ENCODE measurements at regions not wholly inside any gene's neighbourhood (a gene's known extent, or its start where the extent isn't known, plus 50 kb on each side); places are given as distances from the start of the nearest gene placed in this dataset.
"Not testable (repeated sequence)": the region's sequence is repeated elsewhere in the genome, so short reads cannot be mapped to it uniquely, and the experiment has no call there.

DNA sequence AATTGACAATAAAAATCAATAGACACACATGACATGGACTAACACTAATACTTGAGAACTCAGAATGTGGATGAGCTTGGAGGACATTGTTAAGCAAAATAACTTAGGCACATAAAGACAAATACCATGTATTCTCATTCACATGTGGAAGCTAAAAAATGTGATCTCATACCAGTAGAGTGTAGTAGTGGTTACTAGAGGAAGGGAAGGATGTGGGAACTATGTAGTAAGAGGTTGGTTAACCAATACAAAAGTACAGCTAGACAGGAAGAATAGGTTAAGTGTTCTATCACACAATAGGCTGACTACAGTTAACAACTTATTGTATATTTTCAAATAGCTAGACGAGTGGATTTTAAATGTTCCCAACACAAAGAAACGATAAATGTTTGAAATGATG, 415.8 kb upstream of the KLF12 start:
- Mint-ChIP-seq H3K4me3 (no peak overlapping the region), H3K27me3 (no peaks in the 10 kb centered on the region), H3K27ac (no peak overlapping the region), H3K9me3 (ENCODE audit: low read depth) (no peaks in the 10 kb centered on the region), H3K36me3 (no peaks in the 10 kb centered on the region), H3K4me1 (ENCODE audit: low read depth) (peaks cover 14% of the 10 kb centered on the region)

DNA sequence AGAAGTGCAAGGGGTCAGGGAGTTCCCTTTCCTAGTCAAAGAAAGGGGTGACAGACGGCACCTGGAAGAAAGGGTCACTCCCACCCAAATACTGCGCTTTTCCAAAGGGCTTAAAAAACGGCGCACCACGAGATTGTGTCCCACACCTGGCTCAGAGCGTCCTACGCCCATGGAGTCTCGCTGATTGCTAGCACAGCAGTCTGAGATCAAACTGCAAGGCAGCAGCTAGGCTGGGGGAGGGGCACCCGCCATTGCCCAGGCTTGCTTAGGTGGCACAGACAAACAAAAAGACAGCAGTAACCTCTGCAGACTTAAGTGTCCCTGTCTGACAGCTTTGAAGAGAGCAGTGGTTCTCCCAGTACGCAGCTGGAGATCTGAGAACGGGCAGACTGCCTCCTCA, 402.4 kb upstream of the KLF12 start:
- H3K9me3 Mint-ChIP-seq (ENCODE audit: low read depth); H3K27ac Mint-ChIP-seq; H3K4me3 Mint-ChIP-seq; H3K36me3 Mint-ChIP-seq; H3K27me3 Mint-ChIP-seq; H3K4me1 Mint-ChIP-seq (ENCODE audit: low read depth): not testable (repeated sequence)

DNA sequence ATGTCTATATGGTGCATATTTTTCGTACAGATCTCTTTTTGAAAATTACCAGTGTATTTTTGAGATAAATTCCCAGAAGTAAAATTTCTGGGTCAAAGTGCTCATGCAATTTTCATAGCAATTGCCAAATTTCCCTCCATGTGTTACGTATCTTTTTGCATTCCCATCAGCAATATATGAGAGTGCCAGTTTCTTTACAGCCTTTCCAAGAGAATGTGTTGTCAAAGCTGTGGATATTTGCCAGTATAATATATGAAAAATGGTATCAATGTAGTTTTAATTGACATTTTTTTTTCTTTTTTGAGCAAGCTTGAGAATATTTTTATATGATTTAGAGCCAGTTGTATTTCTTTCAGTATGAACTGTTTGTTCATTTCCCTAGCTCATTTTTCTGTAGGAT, 399.0 kb upstream of the KLF12 start:
- Mint-ChIP-seq H3K27me3 (no peaks in the 10 kb centered on the region), H3K4me1 (ENCODE audit: low read depth) (no peaks in the 10 kb centered on the region), H3K36me3 (no peaks in the 10 kb centered on the region), H3K4me3 (no peak overlapping the region), H3K9me3 (ENCODE audit: low read depth) (no peaks in the 10 kb centered on the region), H3K27ac (no peak overlapping the region)

DNA sequence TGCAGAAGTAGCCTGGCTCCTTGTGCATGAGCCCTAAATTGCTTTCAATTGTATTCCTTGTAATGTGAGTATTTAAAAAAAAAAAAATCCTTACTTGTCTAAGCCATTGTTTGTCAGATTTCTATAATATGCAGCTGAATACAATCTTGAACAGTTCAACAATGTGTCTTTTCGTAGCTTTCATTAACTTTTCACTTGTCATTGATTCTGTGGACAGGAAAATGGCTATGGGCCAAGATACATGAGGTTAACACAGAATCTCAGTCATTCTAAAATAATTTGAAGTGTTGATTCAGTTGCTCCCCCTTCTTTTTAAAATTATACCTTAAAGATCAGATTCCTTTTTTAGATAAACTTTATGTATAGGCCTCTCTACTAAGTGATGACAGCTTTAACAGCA, 395.8 kb upstream of the KLF12 start:
- Mint-ChIP-seq H3K9me3 (ENCODE audit: low read depth) (no peaks in the 10 kb centered on the region), H3K4me3 (no peak overlapping the region), H3K36me3 (peaks cover 4% of the 10 kb centered on the region), H3K27ac (no peak overlapping the region), H3K27me3 (no peaks in the 10 kb centered on the region), H3K4me1 (ENCODE audit: low read depth) (no peaks in the 10 kb centered on the region)

DNA sequence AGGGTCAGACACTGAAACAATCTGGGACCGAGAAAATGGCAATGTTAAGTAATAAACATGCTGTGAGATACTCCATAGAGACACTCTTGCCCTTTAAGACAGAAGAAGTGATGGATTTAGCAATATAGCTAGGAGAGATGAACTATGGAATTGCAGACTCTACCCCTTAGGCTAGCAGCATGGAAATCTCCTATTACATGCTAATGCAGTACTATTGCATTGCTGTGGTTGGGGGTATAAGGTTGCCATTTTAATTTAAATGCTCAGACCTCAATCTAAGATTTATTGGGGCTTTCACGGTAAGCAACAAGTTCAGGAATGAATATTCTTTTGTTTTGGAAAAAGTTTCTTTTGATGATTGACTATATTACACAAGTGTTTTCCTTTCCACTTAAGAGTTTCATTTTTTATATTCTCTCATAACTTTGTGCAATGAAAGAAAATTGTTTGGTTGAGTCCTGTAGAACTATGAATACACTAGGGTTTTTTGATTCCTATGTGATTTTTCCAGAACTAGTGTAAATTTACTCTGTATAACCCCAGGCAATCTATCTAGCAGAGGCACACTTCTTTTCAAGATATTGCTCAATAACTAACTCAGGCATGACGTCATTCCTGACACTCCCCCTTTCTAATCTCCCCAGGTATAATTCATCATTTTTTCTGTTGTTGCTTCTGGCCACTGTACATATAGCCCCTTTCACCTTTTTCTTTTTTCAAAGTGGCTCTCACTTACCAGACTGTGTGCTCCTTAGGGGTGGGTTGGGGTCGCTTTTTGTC, 394.7 kb upstream of the KLF12 start:
- Mint-ChIP-seq H3K27me3 (no peaks in the 10 kb centered on the region), H3K36me3 (peaks cover 4% of the 10 kb centered on the region), H3K4me1 (ENCODE audit: low read depth) (no peaks in the 10 kb centered on the region), H3K27ac (no peak overlapping the region), H3K4me3 (no peak overlapping the region), H3K9me3 (ENCODE audit: low read depth) (no peaks in the 10 kb centered on the region)

DNA sequence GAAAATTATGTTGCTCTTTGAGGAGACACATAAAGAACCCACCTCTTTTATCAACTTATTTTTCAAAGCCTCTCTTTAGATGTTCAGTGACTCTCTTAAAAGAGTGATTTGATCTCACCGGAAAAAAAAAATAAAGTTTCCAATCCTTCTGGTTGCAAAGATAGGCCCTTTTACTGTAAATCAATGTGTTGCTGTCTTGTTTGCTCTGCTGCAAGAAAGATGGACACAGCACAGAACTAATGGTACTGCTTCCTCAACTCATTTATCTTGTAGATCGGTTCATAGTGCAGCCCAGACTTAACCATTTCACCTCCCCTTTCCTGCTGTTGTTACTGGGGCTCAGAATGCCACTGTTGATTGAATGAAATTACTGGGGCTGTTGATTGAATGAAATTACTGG, 388.9 kb upstream of the KLF12 start:
- no peaks in the 10 kb centered on the region for H3K4me1 Mint-ChIP-seq (ENCODE audit: low read depth)
- no peaks in the 10 kb centered on the region for H3K9me3 Mint-ChIP-seq (ENCODE audit: low read depth)
- H3K36me3 Mint-ChIP-seq, result peaks cover 5% of the 10 kb centered on the region
- peaks cover 1% of the 10 kb centered on the region for H3K27me3 Mint-ChIP-seq
- no peak overlapping the region for H3K27ac Mint-ChIP-seq
- no peak overlapping the region for H3K4me3 Mint-ChIP-seq

DNA sequence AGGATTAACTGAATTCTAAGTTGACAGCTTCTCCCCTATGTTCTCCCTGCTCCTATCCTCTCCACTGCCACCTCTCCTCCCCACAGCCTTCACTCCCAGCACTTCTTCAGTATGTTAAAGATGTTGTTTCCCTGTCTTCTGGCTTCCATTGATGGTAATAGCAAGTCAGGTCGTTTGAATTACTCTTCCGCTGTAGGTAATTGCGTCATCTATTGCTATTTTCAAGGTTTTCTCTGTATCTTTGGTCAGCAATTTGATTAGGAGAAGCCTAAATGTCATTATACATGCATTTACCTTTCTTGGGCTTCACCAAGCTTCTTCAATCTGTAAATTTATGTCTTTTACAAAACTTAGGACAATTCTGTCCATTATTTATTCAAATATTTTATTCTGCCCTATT, 377.3 kb upstream of the KLF12 start:
- Mint-ChIP-seq H3K4me3 (no peak overlapping the region), H3K27me3 (peaks cover 4% of the 10 kb centered on the region), H3K9me3 (ENCODE audit: low read depth) (peaks cover 7% of the 10 kb centered on the region), H3K27ac (no peak overlapping the region), H3K36me3 (peaks cover 9% of the 10 kb centered on the region), H3K4me1 (ENCODE audit: low read depth) (no peaks in the 10 kb centered on the region)

DNA sequence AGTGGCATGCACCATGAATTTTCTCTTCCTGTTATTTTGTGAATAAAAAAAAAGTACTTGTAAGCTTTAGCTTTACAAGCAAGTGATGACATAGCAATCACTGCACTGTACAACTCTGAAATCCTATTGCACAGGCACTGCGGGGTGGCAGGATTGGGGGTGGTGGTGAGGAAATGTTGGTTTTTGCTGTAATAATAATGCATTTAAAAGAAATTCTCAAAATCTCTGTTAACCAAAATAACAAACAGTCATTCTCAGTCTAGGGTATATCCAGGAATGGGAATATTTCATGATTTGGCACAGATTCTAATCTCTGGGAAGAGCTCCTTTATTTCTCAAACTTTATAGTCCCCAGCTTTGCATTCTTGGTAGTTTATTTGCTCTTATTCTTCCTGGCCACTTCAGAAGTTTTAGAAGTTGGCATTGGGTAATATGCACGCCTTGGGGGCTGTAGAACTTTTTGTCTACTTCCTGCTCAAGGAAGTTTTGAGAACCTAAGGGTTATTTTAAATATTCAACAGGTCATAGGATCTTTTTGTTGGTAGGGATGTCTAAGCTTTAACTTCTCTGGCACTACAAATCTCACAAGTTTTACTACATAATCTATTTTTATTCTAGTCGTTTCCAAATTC, 353.0 kb upstream of the KLF12 start:
- no peak overlapping the region for H3K27ac Mint-ChIP-seq
- H3K4me3 Mint-ChIP-seq, result no peak overlapping the region
- peaks cover 9% of the 10 kb centered on the region for H3K27me3 Mint-ChIP-seq
- H3K36me3 Mint-ChIP-seq, result no peaks in the 10 kb centered on the region
- peaks cover 4% of the 10 kb centered on the region for H3K4me1 Mint-ChIP-seq (ENCODE audit: low read depth)
- no peaks in the 10 kb centered on the region for H3K9me3 Mint-ChIP-seq (ENCODE audit: low read depth)

DNA sequence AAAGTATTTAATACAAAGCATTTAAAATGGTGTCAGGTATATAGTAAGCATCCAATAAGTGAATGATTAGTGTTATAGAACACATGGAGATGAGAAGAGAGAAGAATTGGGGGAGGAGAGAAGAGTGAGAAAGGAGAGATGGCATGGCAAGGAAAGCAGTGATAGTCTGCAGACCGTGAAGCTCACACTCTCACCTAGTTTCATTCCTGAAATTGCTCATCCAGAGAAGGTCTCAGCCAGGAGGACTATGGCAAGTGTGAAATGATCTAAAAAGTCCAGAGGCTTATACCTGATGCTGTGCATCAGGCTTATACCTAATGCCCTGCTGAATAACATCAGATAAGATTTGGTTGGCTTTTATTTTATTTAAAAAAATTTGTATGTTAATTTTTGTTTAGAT, 351.6 kb upstream of the KLF12 start:
- Mint-ChIP-seq H3K9me3 (ENCODE audit: low read depth) (no peaks in the 10 kb centered on the region), H3K27ac (no peak overlapping the region), H3K36me3 (no peaks in the 10 kb centered on the region), H3K4me3 (no peak overlapping the region), H3K27me3 (peaks cover 3% of the 10 kb centered on the region), H3K4me1 (ENCODE audit: low read depth) (peaks cover 4% of the 10 kb centered on the region)

DNA sequence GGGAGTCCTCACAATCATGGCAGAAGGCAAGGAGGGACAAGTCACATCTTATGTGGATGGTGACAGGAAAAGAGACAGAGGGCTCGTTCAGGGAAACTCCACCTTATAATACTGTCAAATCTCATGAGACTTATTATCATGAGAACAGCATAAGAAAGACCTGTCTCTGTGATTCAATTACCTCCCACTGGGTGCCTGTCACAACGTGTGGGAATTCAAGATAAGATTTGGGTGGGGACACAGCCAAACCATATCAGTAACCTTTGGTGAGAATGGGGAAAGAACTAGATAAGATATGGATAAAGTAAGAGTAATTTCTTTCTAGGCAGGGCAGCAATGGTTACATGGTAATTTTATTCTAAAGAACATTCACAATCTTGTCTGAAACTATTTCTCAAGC, 344.9 kb upstream of the KLF12 start:
- Mint-ChIP-seq H3K4me3 (no peak overlapping the region), H3K9me3 (ENCODE audit: low read depth) (no peaks in the 10 kb centered on the region), H3K4me1 (ENCODE audit: low read depth) (peaks cover 2% of the 10 kb centered on the region), H3K27me3 (no peaks in the 10 kb centered on the region), H3K36me3 (no peaks in the 10 kb centered on the region), H3K27ac (no peak overlapping the region)

DNA sequence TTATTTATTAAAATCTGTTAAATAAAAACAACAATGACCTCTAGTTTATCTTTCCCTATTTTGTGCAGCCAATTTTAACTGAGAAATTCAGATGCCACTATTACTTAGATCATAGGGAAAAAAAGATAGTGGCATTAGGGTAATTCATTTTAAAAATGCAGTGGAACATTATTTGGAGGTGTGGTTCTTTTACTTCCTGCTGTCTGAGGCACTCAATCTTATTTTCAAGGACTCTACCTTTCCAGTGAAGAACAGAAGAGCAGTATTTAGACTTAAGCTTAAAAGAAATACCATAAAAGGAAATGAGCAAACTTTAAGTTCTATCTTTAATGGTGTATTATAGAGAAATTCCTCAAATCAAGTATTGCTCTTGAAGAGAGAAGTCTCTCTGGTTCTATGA, 342.6 kb upstream of the KLF12 start:
- H3K36me3 Mint-ChIP-seq, result no peaks in the 10 kb centered on the region

DNA sequence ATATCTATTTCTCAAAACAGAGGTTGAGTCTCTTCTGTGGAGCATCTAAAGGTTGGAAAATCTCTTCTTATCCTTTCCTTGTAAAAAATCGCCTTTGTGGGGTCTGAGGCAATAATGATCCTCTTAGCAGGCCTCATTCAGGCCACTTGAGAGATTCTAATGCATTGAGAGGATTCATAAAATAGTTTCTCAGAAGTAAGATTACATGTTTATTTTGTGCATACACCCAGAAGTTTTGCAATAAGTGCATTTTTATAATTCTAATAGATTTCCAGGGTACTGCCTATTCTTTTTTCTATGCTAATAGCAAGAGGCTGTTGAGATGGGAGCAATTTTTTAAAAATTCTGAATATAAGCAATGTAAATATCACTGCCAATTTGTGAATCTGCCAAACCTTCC, 342.2 kb upstream of the KLF12 start:
- Mint-ChIP-seq H3K36me3 (no peaks in the 10 kb centered on the region), H3K27me3 (no peaks in the 10 kb centered on the region), H3K4me3 (no peak overlapping the region), H3K27ac (no peak overlapping the region), H3K9me3 (ENCODE audit: low read depth) (no peaks in the 10 kb centered on the region), H3K4me1 (ENCODE audit: low read depth) (peaks cover 2% of the 10 kb centered on the region)

More for the DNA sequence above, 342.6 kb upstream of the KLF12 start:
- Mint-ChIP-seq H3K9me3 (ENCODE audit: low read depth) (no peaks in the 10 kb centered on the region), H3K27ac (no peak overlapping the region), H3K27me3 (no peaks in the 10 kb centered on the region), H3K4me3 (no peak overlapping the region), H3K4me1 (ENCODE audit: low read depth) (peaks cover 2% of the 10 kb centered on the region)

DNA sequence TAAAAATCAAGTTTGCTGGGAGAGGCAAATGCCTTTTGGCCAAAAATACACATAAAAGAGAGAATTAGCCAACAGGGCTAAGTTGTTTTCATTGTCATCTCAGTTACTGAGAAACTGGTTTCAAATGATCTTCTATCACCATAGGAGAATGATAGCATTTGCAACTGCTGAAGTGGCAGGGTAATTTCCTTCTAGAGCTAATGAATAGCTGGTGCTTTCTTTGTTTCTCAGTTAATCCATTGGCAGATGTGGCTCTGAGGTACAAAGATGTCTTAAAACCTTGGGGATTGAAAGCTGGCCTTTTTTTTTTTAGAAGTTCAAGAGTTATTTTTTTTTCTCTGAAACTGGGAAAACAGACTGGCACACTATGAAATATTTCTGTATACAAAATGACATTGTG, 332.7 kb upstream of the KLF12 start:
- H3K4me1 Mint-ChIP-seq (ENCODE audit: low read depth), result no peaks in the 10 kb centered on the region
- no peak overlapping the region for H3K4me3 Mint-ChIP-seq
- H3K27me3 Mint-ChIP-seq, result peaks cover 7% of the 10 kb centered on the region
- no peak overlapping the region for H3K27ac Mint-ChIP-seq
- no peaks in the 10 kb centered on the region for H3K9me3 Mint-ChIP-seq (ENCODE audit: low read depth)
- no peaks in the 10 kb centered on the region for H3K36me3 Mint-ChIP-seq

DNA sequence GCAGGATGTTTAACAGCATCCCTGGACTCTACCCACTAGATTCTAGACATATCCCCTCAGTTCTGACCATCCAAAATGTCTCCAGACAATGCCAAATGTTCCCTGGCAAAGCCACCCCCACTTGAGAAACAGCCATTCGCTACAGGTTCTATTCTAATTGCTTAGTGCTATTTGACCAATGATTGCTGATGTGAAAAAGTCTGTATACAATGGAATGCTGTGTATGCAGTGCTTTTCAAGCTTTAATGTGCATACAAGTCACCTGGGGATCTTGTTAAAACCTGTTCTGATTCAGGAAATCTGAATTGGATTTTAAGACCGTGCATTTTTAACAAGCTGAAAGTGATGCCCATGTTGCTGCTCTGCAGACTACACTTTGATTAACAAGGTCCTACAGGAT, 331.8 kb upstream of the KLF12 start:
- Mint-ChIP-seq H3K36me3 (no peaks in the 10 kb centered on the region), H3K4me3 (no peak overlapping the region), H3K27ac (no peak overlapping the region), H3K27me3 (peaks cover 7% of the 10 kb centered on the region), H3K9me3 (ENCODE audit: low read depth) (no peaks in the 10 kb centered on the region), H3K4me1 (ENCODE audit: low read depth) (no peaks in the 10 kb centered on the region)

DNA sequence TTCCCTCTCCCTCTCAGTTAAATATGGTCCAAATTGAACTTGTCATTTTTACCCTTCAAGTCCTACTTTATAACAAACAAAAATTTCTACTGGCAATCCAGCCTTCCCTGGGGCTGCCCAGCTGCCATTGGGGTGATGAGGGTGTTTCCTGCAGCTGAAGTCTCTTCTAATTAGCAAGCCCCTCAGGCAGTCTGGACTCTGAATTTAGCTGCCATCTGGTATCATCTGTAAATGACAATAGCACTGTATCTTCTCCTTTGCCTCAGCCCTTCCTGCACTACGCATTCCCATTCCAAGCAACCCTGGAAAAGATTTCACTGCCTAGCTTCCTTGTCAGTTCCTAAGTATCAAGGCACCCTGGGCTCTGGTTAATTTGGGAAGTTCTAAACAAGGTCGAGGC, 331.1 kb upstream of the KLF12 start:
- H3K9me3 Mint-ChIP-seq (ENCODE audit: low read depth), result no peaks in the 10 kb centered on the region
- H3K4me1 Mint-ChIP-seq (ENCODE audit: low read depth), result no peaks in the 10 kb centered on the region
- peaks cover 4% of the 10 kb centered on the region for H3K27me3 Mint-ChIP-seq
- H3K36me3 Mint-ChIP-seq, result no peaks in the 10 kb centered on the region
- H3K4me3 Mint-ChIP-seq, result no peak overlapping the region
- H3K27ac Mint-ChIP-seq, result no peak overlapping the region

DNA sequence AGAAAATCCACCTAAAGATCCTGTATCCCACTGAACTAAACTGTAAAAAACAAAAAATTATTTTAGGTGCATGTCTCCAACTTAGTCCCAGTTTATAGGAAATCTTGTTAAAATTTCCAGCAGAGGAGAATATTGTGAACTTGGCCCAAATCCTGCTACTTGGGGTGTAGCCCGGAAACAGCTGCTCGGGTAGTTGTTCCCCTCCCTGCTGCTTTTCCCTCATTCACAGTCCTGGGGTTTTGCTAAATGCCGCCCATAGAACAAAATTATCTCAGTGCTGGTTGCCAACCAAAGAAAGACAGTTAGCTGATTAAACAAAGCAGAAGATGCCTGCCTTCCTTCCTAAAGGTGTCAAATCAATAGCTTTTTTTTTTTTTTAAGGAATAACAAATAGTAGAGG, 330.5 kb upstream of the KLF12 start:
- Mint-ChIP-seq H3K27ac (no peak overlapping the region), H3K9me3 (ENCODE audit: low read depth) (no peaks in the 10 kb centered on the region), H3K4me3 (no peak overlapping the region), H3K4me1 (ENCODE audit: low read depth) (no peaks in the 10 kb centered on the region), H3K27me3 (peaks cover 2% of the 10 kb centered on the region), H3K36me3 (no peaks in the 10 kb centered on the region)

Measured in activated naive CD8-positive, alpha-beta T cell (primary cell).